Mucosa of descending colon (tissue), 3 donors: ENCODE measurements at regions not wholly inside any gene's neighbourhood (a gene's known extent, or its start where the extent isn't known, plus 50 kb on each side); places are given as distances from the start of the nearest gene placed in this dataset.

Source experiments
- ATAC-seq: fragments of 200-7000 bp; cut with Tn5 transposase; one replicate; pipeline ENCODE4 v1.9.1; 2020; ENCODE audit warnings: mild to moderate bottlenecking, moderate library complexity
- DNase-seq, 3 donors: peaks; one replicate each; pipeline ENCODE4 v3.0.0-alpha.2; 2020
- H3K36me3 ChIP-seq: fragments of 200-600 bp; one replicate; pipeline ENCODE4 v1.8.0; 2021; ENCODE audit warnings: low read depth, mild to moderate bottlenecking
- H3K4me1 ChIP-seq: fragments of 200-600 bp; one replicate; pipeline ENCODE4 v1.8.0; 2021; ENCODE audit warnings: low read depth, mild to moderate bottlenecking
- H3K4me3 ChIP-seq: fragments of 200-600 bp; one replicate; pipeline ENCODE4 v1.8.0; 2021; ENCODE audit warnings: mild to moderate bottlenecking
- H3K9me3 ChIP-seq: fragments of 200-600 bp; one replicate; pipeline ENCODE4 v1.8.0; 2021; ENCODE audit warnings: mild to moderate bottlenecking
- intact Hi-C, 2 donors: fragments of 100-400 bp; cut with DNase I in 1 of 2; cut with micrococcal nuclease in 1 of 2; formaldehyde crosslinking; loops; one replicate each; pipeline versions ENCODE4 v1.11.0 to v1.11.1; 2022; cut with DNase I, micrococcal nuclease
- TF ChIP-seq, protein P1 (sequence below): fragments of 200-600 bp; IDR thresholded peaks from one replicate; pipeline ENCODE4 v1.8.0; 2022; ENCODE audit warnings: antibody characterized with exemption, mild to moderate bottlenecking
- donor health status: DM: no; HTN: no; CAD: no; lungs with moderate emphysema.
- donor health status: DM: no; HTN: no; CAD: no.
- donor health status: DM: no; HTN: yes; CAD: no.

DNA sequence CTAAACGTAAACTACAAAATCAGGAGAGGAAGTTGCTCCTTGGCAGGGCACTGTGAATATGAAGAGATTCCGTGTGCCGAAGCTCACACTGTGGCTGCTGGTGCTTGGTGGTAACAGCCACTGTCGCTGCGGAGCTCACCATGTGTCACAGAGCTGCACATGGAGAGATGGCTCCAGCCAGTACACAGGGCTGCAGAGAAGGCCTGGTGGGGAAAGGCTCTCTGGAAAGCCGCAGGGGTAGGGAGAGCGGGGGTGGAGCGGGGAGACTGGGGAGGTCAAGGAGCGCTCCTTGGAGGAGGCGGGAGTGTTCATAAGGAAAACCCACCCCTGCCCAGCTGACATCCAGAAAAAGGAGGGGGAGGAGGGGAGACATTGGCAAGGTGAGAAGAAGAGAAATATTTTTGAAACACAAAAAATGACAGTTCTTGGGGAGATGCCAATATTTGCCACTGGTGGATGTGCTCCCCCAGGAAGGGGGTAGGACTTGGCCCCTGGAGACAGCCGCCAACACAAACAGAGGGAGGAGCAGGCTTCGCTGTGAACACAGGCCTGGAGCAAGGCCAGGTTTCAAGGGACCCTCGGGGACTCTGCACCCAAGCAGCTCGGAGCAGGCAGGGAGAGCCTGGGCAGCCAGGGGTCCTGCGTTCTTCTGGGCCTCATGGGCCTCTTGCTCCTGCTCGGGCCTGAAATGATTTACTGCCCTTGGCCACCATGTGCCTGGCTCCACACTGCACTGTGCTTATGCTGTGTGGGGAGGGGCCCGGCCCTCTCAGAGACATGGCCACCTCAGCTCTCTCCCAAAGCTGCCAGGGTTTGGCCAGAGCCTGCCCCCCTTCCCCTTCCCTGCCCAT, 102.6 kb upstream of the GLI2 start:
- intact Hi-C loops = no loop called here
- Histone ChIP-seq H3K4me3 (no peak overlapping the region), H3K4me1 (peaks cover 4% of the 10 kb centered on the region), H3K36me3 (no peaks in the 10 kb centered on the region), H3K9me3 (peaks cover 2% of the 10 kb centered on the region)
- no peak for DNase-seq
- no peak for ATAC-seq
- TF ChIP-seq, protein P1, sequence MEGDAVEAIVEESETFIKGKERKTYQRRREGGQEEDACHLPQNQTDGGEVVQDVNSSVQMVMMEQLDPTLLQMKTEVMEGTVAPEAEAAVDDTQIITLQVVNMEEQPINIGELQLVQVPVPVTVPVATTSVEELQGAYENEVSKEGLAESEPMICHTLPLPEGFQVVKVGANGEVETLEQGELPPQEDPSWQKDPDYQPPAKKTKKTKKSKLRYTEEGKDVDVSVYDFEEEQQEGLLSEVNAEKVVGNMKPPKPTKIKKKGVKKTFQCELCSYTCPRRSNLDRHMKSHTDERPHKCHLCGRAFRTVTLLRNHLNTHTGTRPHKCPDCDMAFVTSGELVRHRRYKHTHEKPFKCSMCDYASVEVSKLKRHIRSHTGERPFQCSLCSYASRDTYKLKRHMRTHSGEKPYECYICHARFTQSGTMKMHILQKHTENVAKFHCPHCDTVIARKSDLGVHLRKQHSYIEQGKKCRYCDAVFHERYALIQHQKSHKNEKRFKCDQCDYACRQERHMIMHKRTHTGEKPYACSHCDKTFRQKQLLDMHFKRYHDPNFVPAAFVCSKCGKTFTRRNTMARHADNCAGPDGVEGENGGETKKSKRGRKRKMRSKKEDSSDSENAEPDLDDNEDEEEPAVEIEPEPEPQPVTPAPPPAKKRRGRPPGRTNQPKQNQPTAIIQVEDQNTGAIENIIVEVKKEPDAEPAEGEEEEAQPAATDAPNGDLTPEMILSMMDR = no peak

DNA sequence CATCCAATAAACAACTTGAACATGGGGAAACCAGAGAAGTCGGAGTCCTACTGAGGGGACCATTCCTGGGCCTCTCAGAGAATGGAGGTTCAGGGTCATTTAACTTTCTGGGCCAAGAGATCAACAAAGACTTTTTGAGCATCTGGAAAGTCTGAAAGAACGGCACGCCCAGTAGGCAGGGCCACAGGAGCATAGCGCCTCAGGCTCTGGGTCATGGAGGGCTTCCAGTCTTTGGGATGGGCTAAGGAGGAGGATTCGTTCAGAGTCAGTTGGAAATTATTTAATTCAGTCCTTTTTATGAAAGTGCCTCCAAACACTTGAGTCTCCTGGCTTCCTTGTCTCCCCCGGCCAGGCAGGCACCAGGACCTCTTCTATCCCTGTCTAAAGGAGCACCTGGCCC, 101.1 kb upstream of the GLI2 start:
- intact Hi-C loops = no loop called here
- ATAC-seq = no peak
- H3K4me1 ChIP-seq = peaks cover 4% of the 10 kb centered on the region
- TF ChIP-seq, protein P1 = no peak
- H3K4me3 ChIP-seq = no peak overlapping the region
- no peaks in the 10 kb centered on the region for H3K9me3 ChIP-seq
- H3K36me3 ChIP-seq = no peaks in the 10 kb centered on the region
- DNase-seq = no peak

DNA sequence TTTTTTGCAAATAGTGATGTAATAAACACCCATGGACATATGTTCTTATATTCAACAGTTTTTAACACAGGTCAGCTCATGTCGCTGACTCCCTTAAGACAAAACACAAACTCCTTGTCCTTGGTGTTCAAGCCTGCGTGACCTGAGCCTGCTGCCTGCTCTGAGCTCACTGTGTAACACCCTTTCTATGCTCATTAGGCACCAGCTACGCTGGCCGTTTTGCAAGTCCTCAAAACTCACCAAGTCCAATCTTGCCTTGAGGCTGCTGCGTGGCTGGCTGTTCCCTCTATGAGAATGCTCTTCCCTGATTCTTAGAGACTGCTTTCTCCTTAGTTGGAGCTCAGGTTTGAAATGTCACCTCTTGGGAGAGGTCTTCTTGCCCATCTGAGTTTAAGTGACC, 100.5 kb upstream of the GLI2 start:
- DNase-seq = no peak
- peaks cover 4% of the 10 kb centered on the region for H3K4me1 ChIP-seq
- no peak for ATAC-seq
- intact Hi-C loops = no loop called here
- H3K4me3 ChIP-seq = no peak overlapping the region
- TF ChIP-seq, protein P1 = no peak
- H3K36me3 ChIP-seq = no peaks in the 10 kb centered on the region
- no peaks in the 10 kb centered on the region for H3K9me3 ChIP-seq

DNA sequence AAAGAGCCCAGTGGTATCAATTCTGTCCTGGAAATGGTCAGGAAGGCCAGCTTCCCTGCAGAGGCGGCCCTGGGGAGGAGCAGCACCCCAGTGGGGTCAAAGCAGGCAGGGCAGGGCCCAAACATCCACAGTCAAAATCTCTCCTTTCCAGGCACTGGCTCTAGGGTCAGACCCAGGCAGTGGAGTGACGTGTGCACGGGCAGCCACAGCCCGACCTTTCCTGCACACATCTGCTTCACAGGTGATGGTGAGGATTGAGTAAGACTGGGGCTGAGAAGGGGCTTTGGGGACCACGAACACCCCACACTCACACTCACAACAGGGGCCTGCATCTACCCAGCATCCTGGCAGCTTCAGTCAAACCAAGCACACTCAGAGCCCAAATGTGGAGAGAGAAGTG, 97.8 kb upstream of the GLI2 start:
- no peaks in the 10 kb centered on the region for H3K9me3 ChIP-seq
- ATAC-seq (no peak), DNase-seq (no peak)
- H3K4me3 ChIP-seq = no peak overlapping the region
- no peaks in the 10 kb centered on the region for H3K4me1 ChIP-seq
- no peaks in the 10 kb centered on the region for H3K36me3 ChIP-seq
- TF ChIP-seq, protein P1 = no peak
- intact Hi-C loops = no loop called here

DNA sequence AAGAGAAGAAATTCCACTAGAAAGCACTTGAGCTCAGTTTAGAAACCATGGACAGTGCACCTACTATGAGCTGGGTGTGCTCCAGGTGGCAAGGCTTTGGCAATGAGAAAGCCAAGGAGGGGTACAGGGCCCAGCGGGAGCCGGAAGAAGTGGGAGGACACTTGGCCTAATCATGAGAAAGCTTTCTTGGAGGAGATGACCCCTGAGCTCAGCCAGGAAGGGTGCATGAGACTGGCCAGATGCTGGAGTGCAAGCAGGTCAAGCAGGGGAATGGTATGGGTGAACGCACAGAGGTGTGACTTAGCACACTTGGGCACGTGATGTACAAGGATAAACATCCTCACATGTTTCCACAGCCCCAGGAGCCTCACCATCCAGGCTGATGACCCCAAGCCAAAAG, 97.2 kb upstream of the GLI2 start:
- TF ChIP-seq, protein P1 = no peak
- Histone ChIP-seq H3K4me1 (no peaks in the 10 kb centered on the region), H3K9me3 (no peaks in the 10 kb centered on the region), H3K36me3 (no peaks in the 10 kb centered on the region), H3K4me3 (no peak overlapping the region)
- ATAC-seq (no peak), DNase-seq (no peak)
- intact Hi-C loops = no loop called here

DNA sequence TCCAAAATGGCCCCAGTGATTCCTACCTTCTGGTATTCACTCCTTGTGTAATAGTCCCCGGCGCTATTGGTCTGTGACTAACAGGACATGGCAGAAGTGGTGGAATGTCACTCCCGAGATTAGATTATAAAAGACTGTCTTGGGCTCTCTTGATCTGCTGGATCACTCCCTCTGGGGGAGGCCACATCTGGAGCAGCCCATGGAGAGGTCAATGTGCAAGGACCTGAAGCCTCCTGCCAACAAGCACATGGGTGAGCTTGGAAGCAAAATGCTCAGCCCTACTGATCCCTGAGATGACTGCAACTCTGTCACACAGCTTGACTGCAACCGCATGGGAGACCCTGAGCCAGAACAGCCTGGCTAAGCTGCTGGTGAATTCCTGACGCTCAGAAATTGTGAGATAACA, 94.3 kb upstream of the GLI2 start:
- DNase-seq = no peak
- H3K4me3 ChIP-seq = no peak overlapping the region
- no peaks in the 10 kb centered on the region for H3K9me3 ChIP-seq

More for the DNA sequence above, 94.3 kb upstream of the GLI2 start:
- Histone ChIP-seq H3K36me3 (no peaks in the 10 kb centered on the region), H3K4me1 (no peaks in the 10 kb centered on the region)
- intact Hi-C loops = no loop called here
- no peak for ATAC-seq
- TF ChIP-seq, protein P1 = no peak
